HG03025 (cell line): ENCODE measurements at regions not wholly inside any gene's neighbourhood (a gene's known extent, or its start where the extent isn't known, plus 50 kb on each side); places are given as distances from the start of the nearest gene placed in this dataset.

Experiments
- ATAC-seq: cut with Tn5 transposase; IDR thresholded peaks from one replicate; pipeline ENCODE4 v1.9.1; 2021; ENCODE audit warnings: mild to moderate bottlenecking, moderate library complexity; ENCODE audit not compliant: unreplicated experiment, low FRiP score

DNA sequence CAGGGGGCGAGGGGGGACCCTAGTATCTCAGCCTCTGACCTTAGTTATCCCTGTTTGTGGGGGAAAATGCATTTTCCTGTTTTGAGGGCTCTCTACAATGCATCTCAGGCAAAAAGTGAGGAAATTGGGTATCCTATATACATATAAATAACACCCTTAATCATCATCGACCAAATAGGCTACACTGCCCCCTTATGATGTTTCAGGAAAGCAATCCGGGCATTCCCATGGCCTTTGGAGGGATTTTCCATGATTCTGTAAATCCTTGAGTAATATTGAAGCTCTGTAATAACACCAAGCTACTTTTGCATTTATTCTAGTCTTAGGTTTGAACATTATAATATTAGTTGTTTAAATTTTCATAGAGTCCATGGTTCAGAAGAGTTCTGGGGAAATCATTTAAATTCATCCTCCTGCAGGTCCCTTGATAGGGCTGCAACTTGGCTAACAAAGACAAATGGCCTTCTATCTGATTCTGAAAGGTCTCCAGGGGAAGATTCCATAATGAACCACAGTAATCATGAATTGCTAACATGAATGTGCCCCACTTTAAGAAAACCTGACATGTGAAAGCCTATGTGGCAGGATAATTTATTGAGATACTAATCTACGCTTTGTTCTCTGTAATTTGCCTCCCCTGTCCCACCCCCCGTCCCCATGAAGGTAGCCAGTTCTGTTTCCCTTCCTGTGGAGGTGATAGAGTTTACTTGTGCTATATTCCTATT lies 91.5 kb upstream of the SCOC start:
- no peak for ATAC-seq

DNA sequence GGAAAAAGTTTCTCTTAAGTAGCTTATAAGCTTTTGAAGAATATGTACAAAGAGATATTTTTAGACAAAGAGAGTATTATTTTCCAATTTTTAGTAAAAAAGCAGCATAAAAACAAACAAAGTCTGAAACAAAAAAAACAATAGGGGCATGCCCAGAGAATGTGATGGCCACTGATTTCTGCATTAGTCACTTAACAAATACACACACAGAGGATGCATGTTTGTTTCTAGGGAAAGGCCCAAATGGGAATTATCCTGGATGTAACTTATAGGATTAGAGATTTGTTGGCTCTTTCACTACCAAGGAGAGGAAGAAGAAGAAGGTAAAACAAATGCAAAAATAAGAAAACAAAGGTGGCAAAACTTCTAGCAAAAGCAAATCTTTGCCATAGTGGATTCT lies 95.9 kb upstream of the SCOC start:
- no peak for ATAC-seq

DNA sequence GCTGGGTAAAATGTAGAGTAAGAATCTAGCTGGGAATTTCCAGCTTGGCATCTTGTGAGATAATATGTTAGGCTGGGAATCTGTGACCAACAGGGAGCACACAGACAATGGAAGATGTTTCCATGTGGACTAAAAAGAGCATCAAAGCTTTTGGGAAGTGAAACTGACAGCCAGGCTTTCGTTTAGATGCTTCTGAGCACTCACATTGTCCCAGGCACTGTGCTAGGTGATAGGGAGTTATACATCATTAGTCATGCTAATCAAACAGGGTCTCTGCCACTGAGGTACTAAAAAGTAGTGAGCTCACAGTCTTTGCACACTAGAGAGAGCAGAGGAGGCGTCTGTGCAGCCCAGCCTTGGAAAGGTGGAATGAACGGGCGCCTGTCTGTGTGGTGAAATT lies 101.9 kb upstream of the SCOC start:
- no peak for ATAC-seq

DNA sequence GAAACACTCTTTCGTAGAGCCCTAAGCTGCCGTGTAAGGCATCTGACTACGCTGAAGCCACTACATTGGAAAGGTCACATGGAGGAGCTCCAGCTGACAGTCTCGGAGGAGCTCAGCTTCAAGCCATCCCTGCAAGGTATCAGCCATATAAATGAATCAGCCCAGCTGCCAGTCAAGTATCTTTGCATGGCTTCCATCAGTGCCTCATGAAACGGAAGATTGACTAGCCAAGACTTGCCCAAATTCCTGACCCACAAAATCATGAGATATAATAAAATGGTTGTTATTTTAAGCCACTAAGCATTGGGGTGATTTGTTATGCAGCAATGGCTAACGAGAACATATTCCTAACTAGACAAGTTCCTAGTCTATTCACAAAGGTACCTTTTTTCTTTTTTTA lies 104.1 kb upstream of the SCOC start:
- ATAC-seq: no peak

DNA sequence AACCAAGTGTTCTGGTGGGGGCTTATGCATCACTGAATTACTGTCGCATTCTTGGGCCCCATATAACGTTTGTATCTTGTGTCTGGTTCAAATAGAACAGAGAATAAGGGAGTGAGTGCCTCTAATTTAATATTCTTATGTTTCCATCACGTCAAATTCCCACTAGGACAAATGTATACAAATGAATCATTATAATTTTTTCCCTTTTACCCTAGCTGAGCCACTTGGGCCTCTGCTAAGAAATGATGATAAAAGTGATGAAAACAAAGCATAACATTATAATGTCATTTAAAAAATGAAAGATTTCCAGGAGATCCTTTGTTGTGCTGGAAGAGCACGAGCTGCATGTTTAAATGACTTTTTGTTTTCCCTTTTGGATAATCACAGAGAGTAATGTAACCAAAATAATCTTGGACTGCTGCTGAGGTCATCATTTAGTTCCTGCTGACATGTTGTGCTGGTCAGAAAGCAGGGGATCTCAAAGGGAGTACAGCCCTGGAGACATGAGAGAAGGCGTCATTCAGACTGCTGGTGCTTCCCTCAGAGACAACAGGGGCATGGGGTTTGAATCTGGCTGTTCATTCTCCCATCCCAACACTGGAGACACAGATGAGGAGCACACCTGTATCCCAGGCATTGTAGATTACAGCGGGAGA lies 105.1 kb upstream of the SCOC start:
- no peak for ATAC-seq

DNA sequence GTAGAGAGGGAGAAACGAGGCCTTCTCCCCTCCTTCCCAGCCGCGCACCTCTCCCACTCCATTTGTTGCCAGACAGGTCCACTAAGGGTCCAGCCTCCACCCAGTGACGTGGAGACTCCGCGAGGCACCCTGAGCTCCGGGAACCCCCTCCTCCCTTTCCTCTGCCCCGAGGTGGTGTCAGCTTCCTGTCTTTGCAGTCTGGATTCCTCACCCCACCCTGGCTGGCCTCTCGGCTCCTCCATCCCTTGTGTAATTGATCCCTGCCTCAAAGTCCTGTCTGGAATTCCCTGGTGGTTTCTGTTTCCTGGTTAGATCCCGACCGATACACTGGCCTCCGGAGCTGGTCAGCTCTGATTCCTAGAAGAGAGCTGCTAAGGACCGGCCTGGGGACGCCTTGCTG lies 105.9 kb upstream of the SCOC start:
- no peak for ATAC-seq

DNA sequence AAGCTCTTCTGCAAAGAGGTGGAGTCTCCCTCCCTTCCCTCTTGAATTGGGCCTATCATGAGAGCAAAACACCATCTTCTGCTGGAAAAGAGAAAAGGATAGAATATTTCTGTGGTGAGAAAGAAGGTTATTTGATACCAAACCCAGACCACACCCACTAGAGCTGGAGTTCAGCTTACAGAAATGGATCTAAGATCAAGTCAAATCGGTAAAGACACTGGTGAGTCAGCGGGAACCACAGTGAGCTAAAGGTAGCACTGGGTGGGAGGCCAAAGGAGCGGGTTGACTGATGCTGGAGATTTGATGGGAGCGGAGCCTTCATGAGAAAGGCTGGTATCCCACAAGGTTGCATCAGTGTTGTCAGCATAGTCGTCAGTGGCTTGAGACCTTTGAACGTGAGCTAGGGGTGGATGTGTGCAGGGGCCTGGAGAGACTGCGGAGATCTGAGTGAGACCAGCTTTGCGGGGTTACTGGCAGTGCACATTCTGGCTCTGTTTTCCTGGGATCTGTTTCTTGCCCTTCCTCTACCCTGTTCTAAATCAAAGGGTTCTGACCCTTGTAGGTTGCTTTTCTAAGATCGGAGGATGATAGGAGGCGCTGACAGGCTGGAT lies 106.4 kb upstream of the SCOC start:
- ATAC-seq: no peak

DNA sequence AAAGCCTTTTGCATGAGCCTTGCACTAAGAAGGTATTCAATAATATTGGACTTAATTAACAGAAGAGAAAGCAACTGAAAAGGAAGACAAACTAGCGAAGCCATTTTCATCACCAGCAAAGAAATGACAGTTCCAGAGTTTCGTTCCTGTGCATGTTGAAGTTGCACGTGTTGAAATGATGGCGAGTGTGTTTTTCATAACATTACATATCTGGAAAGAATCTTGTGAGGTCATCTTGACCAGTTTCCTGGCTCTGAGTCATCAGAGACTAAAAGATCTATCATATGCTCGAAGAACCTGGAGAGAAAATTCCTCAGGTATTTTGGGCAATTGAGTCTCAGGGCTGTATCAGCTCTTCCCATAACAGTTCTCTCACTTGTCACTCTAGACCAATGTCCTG lies 106.2 kb upstream of the MAML3 start:
- ATAC-seq: no peak

DNA sequence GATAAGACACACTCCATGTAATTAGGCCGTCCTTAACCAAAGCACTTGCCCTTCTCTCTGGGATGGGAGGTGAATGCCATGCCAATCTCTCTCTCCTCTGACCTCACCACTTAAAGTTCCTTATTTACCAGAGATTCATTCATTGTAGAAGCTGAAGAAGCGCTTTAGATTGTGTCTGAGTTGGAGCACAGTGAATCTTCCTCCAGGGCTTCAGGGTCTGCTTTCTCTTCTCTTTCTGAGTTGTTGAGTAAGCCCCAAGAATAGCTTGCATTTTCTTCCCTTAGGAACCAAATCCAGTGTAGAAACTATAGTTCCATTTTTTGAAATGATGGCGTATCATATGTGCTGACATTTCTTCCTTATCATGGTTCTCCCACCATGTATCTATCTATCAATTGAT lies 104.5 kb upstream of the MAML3 start:
- ATAC-seq: no peak

DNA sequence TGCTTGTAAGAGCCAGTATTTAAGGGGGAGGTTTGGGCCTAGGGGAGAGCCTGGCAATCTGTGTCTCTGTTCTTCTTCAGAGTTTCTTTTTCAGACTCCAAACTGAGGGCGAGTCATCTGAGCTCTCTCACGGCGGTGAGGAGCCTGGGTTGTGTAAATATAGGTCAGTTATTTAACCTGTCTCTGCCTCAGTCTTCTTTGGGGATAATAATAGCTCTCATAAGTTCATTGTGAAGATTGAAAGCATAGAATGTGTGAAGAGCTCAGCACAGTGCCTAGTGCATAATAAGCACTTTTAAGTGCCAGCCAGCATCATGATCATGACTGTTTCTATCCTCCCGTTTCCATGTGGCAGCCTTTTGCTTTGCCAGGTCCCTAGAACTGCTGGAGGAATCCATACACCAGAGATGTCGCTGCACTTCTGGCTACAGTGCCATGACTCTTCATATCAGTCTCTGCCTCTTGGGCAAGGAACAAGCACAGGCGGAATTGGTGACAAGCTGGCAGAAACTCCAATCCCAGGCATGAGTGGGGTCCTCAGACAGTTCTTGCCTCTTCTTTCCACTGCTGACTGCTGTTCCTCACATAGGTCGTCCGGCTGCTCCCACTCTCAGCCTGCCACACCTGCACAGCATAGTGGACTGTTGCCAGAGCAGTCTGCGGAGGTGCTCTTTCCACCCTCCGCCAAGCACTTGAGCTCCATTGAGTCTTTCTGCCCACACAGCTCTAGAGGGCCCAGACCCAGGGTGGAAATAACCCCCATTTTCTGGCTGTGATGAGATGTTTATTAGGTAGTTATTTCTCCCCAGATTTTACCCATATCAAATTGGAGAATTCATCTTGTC lies 103.7 kb upstream of the MAML3 start:
- ATAC-seq: no peak

DNA sequence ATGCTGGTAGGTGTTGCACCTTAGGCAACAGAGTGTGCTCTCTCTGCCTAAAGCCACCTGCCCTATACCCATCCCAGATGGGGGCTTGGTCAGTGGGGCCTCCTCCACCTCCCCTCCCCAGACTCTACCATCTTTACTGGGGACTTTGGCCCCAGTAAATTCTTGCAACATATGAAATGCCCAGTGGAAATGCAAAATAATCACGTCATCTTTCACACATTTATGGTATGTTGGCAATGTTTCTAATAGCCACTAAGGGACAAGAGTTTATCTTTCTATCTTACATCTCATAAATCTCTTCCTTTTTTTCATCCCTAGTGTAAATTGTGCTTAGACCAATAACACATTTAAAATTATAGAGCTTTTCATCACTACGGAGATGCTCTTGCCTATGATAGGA lies 103.0 kb upstream of the MAML3 start:
- ATAC-seq: no peak

DNA sequence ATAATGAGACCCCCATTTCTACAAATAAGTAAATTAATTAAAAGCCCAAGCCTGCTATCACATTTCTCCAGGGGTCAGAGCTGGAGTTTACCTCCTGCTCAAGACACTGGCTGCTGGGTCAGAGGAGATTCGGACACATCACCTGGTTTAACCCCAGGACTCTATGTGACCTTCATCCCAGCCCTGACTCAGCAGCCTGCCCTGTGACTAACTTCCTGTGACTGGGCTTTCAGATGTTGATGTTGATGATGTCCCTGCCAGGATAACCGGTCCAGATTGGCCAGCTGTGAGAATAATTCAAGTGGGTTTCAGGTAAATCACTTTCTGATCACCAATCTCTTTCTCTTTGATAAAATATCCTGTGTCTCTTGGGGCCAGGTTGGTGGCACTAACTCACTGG lies 102.4 kb upstream of the MAML3 start:
- ATAC-seq: no peak

DNA sequence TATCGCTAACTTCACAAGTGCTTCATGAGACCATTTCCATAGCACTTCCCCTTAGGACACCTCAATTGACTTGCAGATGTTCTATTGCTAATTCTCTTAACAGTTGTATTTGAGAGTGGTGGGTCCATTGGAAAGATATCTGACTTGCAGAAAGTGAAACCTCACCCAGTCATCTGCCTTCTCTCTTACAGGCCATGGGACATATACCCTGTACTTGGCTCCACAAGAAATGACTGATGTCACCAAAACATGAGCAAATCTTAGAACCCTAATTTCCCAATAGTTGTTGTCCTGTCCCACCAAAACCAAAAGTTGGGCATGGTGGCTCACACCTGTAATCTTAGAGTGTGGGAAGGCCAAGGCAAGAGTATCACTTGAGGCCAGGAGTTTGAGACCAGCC lies 101.9 kb upstream of the MAML3 start:
- ATAC-seq: no peak

DNA sequence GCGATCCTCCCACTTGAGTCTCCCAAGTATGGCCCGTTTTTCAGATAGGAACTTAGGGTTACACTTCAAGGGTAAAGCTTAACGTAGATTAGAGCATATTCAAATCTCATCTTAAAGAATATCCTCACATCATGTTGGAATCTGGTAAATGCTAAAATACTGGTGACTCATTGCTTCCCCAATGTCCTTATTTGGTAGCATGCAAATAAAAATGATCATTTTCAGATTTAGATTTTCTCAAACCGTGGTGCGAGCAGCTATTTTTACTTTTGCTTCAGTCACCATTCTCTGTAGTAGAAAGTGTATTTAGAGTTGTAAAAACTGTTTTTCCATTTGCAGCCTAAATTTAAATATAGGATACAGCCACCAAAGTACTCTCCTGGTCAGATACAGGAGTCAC lies 101.5 kb upstream of the MAML3 start:
- no peak for ATAC-seq

DNA sequence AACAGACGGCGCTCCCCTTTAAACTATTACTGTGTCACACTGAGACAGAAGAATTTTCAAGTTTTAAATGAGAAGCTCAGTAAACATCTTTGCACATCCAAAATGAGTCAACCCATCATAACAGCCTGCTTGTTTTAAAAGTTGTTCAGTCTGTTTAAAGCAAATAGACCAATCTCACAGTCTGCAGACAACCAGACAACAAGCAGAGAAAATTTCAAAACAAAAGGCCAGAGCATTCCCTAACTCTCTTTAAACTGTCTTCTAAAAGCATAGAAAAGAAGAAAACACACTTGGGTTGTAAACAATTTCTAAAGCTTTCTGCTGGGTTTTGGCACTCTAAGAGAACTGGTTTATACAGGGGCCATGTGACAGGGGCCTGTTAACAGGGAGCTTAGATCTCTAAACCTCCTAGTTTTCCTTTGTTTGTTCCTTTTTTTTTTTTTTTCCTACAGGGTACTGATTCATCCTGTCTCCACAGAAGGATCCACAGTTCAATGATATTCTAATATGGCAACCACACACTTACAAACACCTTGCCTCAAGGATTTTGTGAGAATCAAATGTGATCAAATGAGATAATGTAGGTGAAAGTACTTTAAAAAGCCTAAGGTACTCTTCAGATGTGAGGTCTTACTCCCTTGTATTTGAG lies 100.8 kb upstream of the MAML3 start:
- no peak for ATAC-seq

DNA sequence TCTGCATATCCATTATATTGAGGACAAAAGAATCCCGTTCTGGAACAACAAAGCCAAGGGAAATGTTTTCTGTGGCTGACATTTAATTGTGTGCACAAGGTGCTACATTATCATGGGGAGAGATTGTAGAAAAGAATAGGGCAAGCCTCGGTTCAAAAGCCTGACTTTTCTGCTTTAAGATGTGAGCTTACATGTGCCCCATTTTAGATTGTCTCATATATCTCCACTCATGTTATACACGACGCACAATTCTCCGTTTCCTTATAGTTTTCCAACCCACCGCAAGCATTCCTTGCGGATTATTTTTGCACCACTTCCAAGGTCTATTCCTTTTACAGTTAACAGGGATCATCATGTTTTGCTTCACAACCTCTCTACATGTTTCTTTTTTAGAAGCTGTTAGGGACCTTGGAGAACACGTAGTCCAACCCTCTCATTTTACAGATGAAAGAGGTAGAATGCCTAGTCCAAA lies 99.6 kb upstream of the MAML3 start:
- no peak for ATAC-seq

DNA sequence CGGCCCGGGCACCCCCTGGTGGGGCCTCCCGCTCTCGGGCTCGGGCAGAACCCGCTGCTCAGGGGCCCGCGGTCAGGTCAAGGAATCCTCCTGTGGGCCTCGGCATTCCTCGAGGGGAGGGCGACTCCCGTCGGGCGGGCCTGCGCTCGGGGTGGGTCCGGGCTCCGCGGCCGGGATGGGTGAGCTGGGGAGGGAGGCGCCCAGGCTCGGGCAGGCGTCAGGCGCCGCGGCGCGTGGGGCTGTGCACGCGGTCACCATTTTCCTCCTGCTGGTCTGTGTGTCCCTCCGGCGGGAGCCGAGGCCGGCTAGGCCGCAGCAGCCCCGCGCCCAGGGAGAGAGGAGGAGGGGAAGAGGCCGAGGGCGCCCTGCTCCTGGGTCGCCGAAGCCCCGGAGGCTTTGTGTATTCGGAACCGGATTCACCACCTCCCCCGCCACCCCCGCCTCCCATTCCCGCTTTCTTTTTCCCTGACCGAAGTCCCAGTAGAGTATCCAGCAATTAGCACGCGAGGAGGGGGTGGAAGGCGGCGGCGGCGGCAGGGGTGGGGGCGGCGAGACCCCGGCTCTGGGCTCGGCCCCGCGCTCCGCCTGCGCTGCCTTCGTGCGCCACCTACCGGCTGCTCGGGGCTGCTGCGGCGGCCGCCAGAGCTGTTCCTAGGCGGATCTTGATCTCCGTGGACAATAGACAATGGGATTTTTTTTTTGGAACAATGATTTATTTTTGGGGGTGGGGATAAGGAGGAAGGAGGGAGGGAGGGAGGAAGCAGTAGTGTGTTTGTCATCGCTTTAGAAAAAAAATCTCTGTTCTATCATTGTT lies 99.0 kb upstream of the MAML3 start:
- peak; percentile 59 for ATAC-seq

DNA sequence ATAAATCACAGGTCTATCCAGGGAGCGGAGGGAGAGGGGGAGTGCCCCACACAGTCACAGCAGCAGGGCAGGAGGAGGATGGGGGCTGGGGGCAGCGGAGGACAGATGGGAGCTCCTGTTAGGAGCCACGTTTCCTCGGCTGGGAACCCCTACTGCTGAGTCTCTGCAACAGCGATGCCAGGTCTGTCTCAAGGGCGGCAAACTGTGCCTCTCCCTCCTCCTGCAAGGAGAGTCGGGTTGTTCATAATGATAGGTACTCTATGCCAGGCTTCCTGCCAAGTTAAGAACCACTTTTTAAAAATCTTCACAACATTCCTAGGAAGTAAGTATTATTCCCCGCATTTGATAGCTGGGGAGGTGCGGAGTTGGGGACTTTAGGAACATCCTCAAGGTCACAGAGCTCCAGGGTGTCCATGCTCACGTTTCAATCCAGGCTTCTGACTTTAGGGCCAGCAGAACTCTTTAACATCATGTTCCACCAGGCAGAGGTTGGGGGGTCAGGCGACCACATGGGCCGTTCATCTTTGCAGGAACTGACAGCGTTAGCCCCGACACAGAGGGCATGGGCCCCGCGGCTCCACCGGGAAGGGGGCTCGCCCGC lies 98.3 kb upstream of the MAML3 start:
- ATAC-seq: no peak

DNA sequence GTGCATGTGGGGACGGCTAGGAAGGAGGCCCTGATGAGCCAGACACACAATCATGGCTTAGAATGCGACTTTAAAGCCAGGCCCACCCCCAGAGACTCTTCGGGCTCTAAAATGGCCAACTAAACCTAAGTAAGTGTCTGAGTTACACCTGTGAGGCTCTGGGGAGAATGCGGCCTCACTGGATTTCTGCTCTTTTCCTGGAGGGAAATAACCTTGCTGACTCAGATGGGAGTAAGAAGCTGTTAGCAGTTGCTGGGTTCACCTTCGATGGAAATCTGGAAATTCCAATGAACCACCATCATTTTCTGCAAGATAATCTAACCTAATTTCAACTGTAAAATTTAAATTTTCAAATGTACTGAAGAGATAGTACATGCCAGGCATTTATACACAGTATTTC lies 97.6 kb upstream of the MAML3 start:
- ATAC-seq: no peak
